ENCODE measurements at regions not wholly inside any gene's neighbourhood (a gene's known extent, or its start where the extent isn't known, plus 50 kb on each side); places are given as distances from the start of the nearest gene placed in this dataset.

GRCh38 chr3:40852712-40853111 is 328.0 kb downstream of the ZNF621 start:
- DNase-seq (ENCODE audit: low read depth): no peak
- no peak for TF ChIP-seq CTCF (conservative IDR thresholded peaks at IDR 0.05; ENCODE audit: low read depth, low read length)
- no peak overlapping the region for H3K4me3 ChIP-seq (ENCODE audit: low read depth, low read length)

DNA sequence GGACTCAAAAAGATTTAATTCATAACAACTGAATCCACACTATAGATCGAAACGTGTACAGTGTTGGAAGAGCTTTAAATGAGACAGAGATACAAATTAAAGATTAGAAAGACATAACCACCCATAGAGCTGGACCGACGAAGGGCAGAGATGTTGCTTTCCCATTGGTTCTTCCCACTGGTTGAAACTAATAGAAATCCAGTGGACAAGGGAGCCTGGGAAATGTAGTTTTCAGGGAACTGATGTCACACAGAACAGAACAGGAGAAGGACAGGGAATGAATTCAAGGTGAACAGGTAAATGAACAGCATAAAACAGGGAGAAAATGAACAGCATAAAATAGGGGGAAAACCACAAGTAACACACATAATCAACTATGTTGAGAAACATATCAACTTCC is 328.7 kb downstream of the ZNF621 start:
- TF ChIP-seq CTCF (conservative IDR thresholded peaks at IDR 0.05; ENCODE audit: low read depth, low read length): no peak
- H3K4me3 ChIP-seq (ENCODE audit: low read depth, low read length): no peak overlapping the region
- DNase-seq (ENCODE audit: low read depth): no peak

DNA sequence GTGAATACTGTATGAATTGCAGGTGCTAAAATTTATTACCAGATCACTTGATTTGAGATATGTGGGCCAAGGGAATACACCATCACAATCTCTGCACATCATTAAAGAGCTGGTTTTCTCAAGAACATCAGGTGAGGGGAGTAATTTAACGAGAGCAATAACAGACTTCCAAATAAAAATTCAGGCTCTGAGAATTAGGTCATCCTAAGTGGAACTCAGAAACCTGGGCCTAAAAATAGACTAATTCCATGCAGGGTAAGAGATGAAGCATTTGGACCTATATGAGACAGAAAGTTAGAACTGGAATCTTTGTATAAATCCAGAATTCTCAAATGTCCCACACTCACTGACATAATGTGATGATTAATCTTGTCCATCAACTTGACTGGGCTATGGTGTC is 331.1 kb downstream of the ZNF621 start:
- no peak for DNase-seq (ENCODE audit: low read depth)
- TF ChIP-seq CTCF (conservative IDR thresholded peaks at IDR 0.05; ENCODE audit: low read depth, low read length): no peak
- no peak overlapping the region for H3K4me3 ChIP-seq (ENCODE audit: low read depth, low read length)

GRCh38 chr3:40858364-40859115 is 333.8 kb downstream of the ZNF621 start:
- no peak for TF ChIP-seq CTCF (conservative IDR thresholded peaks at IDR 0.05; ENCODE audit: low read depth, low read length)
- DNase-seq (ENCODE audit: low read depth): no peak
- no peak overlapping the region for H3K4me3 ChIP-seq (ENCODE audit: low read depth, low read length)

GRCh38 chr3:40862946-40863345 is 336.4 kb upstream of the CTNNB1 start:
- TF ChIP-seq CTCF (conservative IDR thresholded peaks at IDR 0.05; ENCODE audit: low read depth, low read length): no peak
- DNase-seq (ENCODE audit: low read depth): no peak
- H3K4me3 ChIP-seq (ENCODE audit: low read depth, low read length): no peak overlapping the region

- no peak for DNase-seq (ENCODE audit: low read depth)
- TF ChIP-seq CTCF (conservative IDR thresholded peaks at IDR 0.05; ENCODE audit: low read depth, low read length): no peak
- no peak overlapping the region for H3K4me3 ChIP-seq (ENCODE audit: low read depth, low read length)
Observed at GRCh38 chr3:40864146-40864782, 335.0 kb upstream of the CTNNB1 start.

DNA sequence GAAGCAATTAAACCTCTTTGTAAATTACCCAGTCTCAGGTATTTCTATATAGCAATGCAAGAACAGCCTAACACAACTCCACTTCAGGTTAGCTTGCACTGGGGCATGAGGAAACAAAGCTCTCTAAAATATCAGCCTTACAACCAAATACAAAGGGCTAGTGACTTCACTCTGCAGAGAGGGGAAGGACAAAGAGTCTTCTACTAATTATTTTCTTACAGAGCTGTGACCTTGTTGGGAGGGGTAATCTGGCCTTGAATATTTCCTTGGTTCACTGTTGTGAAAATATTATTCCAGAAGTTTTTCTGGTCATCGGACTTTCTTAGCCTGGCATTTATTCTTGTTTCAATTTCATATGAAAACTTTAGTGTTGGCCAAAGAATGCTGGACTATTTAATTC is 334.4 kb upstream of the CTNNB1 start:
- TF ChIP-seq CTCF (conservative IDR thresholded peaks at IDR 0.05; ENCODE audit: low read depth, low read length): no peak
- no peak overlapping the region for H3K4me3 ChIP-seq (ENCODE audit: low read depth, low read length)

More for the DNA sequence above, 334.4 kb upstream of the CTNNB1 start:
- DNase-seq (ENCODE audit: low read depth): no peak

Data from choroid plexus epithelial cell (primary cell).